PC-9 (cell line): ENCODE measurements at regions not wholly inside any gene's neighbourhood (a gene's known extent, or its start where the extent isn't known, plus 50 kb on each side); places are given as distances from the start of the nearest gene placed in this dataset.

Experiments used
- BruUV-seq: library from RNA; stranded (reverse); fragments of 400-500 nt; replicated peaks from 2 replicates; lab custom pipeline; 2021; lab: Mats Ljungman, UMichigan
- CTCF ChIA-PET: fragments of 300-600 bp; sonication (Branson Sonifier 250); formaldehyde crosslinking; loops from one replicate; lab custom pipeline; 2022; ENCODE audit warnings: antibody characterized with exemption; lab: Charles Lee
- POLR2A ChIA-PET: fragments of 300-600 bp; sonication (Branson Sonifier 250); formaldehyde crosslinking; loops from one replicate; lab custom pipeline; 2022; ENCODE audit warnings: antibody characterized with exemption; ENCODE audit not compliant: unreplicated experiment; lab: Charles Lee
- DNase-seq, 2 experiments: peaks; one replicate each; pipeline versions ENCODE4 v3.0.0 to v3.0.0-alpha.2; 2015 to 2022; ENCODE audit warnings: mixed read lengths in 1 of 2
- H2AFZ ChIP-seq: fragments of 200-600 bp; sonication (generic); 2 replicates; pipeline ENCODE4 v1.8.1; 2017; ENCODE audit warnings: antibody characterized with exemption
- H3F3A ChIP-seq: fragments of 200-600 bp; sonication (generic); 2 replicates; pipeline ENCODE4 v1.8.1; 2017; ENCODE audit warnings: antibody characterized with exemption, mild to moderate bottlenecking, low read depth; ENCODE audit not compliant: insufficient read depth
- H3K27ac ChIP-seq: fragments of 200-600 bp; sonication (generic); 2 replicates; pipeline ENCODE4 v1.6.1; 2016; ENCODE audit warnings: mixed run types
- H3K27me3 ChIP-seq: fragments of 200-600 bp; sonication (generic); 2 replicates; pipeline ENCODE4 v1.6.1; 2016; ENCODE audit warnings: low read depth, mixed run types; ENCODE audit not compliant: insufficient read depth
- H3K36me3 ChIP-seq: fragments of 200-600 bp; sonication (generic); 2 replicates; pipeline ENCODE4 v1.6.1; 2016; ENCODE audit warnings: low read depth, mixed run types
- H3K4me1 ChIP-seq: fragments of 200-600 bp; sonication (generic); replicated peaks from 2 replicates; pipeline ENCODE4 v1.6.1; 2016; ENCODE audit warnings: mixed run types; ENCODE audit not compliant: insufficient read depth
- H3K4me2 ChIP-seq: fragments of 200-600 bp; sonication (generic); 2 replicates; pipeline ENCODE4 v1.6.1; 2017; ENCODE audit warnings: mixed run types
- H3K4me3 ChIP-seq: fragments of 200-600 bp; sonication (generic); 2 replicates; pipeline ENCODE4 v1.6.1; 2016; ENCODE audit warnings: mixed run types
- H3K79me2 ChIP-seq: fragments of 200-600 bp; sonication (generic); 2 replicates; pipeline ENCODE4 v1.6.1; 2017; ENCODE audit warnings: low read depth, mixed run types
- H3K9me2 ChIP-seq: fragments of 200-600 bp; sonication (generic); 2 replicates; pipeline ENCODE4 v1.8.1; 2017; ENCODE audit warnings: mild to moderate bottlenecking; ENCODE audit not compliant: insufficient read depth
- H3K9me3 ChIP-seq: fragments of 200-600 bp; sonication (generic); 2 replicates; pipeline ENCODE4 v1.8.1; 2016; ENCODE audit warnings: low read depth; ENCODE audit not compliant: insufficient read depth
- H4K20me1 ChIP-seq: fragments of 200-600 bp; sonication (generic); 2 replicates; pipeline ENCODE4 v1.8.1; 2017; ENCODE audit not compliant: insufficient read depth
- EZH2 ChIP-seq: fragments of 200-600 bp; sonication (generic); IDR thresholded peaks from 2 replicates; pipeline ENCODE4 v1.8.0; 2017; ENCODE audit warnings: antibody characterized with exemption, low read depth
- intact Hi-C: fragments of 100-400 bp; cut with micrococcal nuclease; formaldehyde crosslinking; loops from one replicate; pipeline ENCODE4 v1.10.0; 2022; ENCODE audit not compliant: unreplicated experiment
- TF ChIP-seq, protein P1 (sequence below): fragments of 200-600 bp; sonication (generic); conservative IDR thresholded peaks from 2 replicates; pipeline ENCODE4 v1.6.1; 2017; ENCODE audit warnings: mixed run types, antibody characterized with exemption, mild to moderate bottlenecking, moderate library complexity

DNA sequence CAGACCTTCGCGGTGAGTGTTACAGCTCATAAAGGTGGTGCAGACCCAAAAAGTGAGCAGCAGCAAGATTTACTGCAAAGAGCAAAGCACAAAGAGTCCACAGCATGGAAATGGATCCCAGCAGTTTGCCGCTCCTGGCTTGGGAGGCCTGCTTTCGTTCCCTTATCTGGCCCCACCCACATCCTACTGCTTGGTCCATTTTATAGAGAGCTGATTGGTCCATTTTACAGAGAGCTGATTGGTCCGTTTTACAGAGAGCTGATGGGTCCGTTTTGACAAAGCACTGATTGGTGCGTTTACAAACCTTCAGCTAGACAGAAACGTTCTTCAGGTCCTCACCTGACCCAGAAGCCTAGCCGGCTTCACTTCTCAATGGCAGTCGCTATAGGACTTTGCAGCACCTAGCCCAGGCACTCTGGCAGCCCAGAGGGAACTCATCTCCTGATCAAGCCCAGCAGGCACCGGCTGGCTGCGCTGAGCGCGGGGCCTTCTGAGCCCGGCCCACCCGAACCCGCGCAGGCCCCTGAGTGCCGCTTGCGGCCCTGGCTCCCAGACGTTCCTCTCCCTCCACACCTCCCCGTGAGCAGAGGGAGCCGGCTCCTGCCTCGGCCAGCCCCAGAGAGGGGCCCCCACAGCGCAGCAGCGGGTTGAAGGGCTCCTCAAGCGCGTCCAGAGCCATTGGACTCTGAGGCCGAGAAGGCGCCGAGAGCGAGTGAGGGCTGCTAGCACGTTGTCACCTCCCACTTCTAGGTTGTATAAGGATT is 200.3 kb downstream of the LMO4 start:
- H3K9me2 ChIP-seq: no peaks in the 10 kb centered on the region
- DNase-seq: no peak
- POLR2A ChIA-PET: interaction anchor here (0.6 kb wide), 2 partner anchors 72 to 74 kb away, joined by 7 to 15 read pairs; no protein-coding TSS in a partner anchor
- no peaks in the 10 kb centered on the region for H4K20me1 ChIP-seq
- no peaks in the 10 kb centered on the region for H3K79me2 ChIP-seq
- no peak overlapping the region for H3K27ac ChIP-seq
- H3F3A ChIP-seq: no peaks in the 10 kb centered on the region
- H3K4me1 ChIP-seq: 0 out of 2 replicates have a peak, but pooled peaks cover 4% of the 10 kb centered on the region
- no peak overlapping the region for H3K4me3 ChIP-seq
- no peaks in the 10 kb centered on the region for H3K36me3 ChIP-seq
- intact Hi-C loops: no loop called here
- CTCF ChIA-PET: no interaction called here
- no peak overlapping the region for H2AFZ ChIP-seq
- H3K4me2 ChIP-seq: no peak overlapping the region
- no TSS peak for BruUV-seq
- no peak for TF ChIP-seq EZH2
- TF ChIP-seq, protein P1, sequence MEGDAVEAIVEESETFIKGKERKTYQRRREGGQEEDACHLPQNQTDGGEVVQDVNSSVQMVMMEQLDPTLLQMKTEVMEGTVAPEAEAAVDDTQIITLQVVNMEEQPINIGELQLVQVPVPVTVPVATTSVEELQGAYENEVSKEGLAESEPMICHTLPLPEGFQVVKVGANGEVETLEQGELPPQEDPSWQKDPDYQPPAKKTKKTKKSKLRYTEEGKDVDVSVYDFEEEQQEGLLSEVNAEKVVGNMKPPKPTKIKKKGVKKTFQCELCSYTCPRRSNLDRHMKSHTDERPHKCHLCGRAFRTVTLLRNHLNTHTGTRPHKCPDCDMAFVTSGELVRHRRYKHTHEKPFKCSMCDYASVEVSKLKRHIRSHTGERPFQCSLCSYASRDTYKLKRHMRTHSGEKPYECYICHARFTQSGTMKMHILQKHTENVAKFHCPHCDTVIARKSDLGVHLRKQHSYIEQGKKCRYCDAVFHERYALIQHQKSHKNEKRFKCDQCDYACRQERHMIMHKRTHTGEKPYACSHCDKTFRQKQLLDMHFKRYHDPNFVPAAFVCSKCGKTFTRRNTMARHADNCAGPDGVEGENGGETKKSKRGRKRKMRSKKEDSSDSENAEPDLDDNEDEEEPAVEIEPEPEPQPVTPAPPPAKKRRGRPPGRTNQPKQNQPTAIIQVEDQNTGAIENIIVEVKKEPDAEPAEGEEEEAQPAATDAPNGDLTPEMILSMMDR: no peak
- no peaks in the 10 kb centered on the region for H3K9me3 ChIP-seq
- H3K27me3 ChIP-seq: no peaks in the 10 kb centered on the region

DNA sequence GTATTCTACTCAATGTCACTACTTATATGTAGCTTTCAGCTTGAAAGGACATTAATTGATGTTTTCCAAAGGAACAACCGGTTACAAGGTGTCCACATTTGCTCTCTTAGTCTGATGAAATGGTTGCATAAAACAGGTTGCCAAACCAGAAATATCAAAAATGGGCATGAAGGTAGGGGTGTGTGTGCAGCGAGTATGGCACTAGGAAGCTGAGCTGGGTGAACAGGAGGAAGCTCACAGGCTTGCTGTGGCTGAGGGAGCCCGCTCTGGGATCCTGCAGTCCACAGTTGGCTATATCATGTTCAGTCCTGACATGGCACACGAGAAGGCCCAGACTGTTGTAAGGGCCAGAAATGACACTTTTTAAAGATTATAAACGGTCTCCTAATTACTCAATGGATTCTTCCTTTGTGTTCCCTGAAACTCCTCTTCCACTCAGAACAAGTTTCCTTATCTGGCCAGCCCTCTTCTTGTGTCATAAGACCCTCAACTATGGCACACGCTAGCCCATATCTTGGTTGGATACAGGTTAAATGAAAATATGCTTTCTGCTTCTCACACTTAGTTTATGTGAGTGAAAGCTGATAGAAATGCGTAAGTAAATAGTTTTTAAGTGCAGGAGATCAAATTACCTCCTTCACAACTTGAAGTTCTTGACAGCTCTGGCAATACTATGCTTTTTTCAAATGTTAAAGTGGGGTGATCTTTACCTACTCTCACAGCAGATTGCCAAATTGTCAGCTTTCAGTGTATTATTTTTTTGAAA is 201.5 kb downstream of the LMO4 start:
- DNase-seq: no peak
- Histone ChIP-seq H3K4me2 (no peak overlapping the region), H3K9me3 (no peaks in the 10 kb centered on the region), H2AFZ (peak overlapping the region; percentile 44), H3K4me1 (0 out of 2 replicates have a peak, but pooled peaks cover 4% of the 10 kb centered on the region), H3F3A (no peaks in the 10 kb centered on the region), H3K36me3 (no peaks in the 10 kb centered on the region), H4K20me1 (no peaks in the 10 kb centered on the region), H3K9me2 (no peaks in the 10 kb centered on the region), H3K4me3 (no peak overlapping the region), H3K27ac (no peak overlapping the region), H3K27me3 (no peaks in the 10 kb centered on the region), H3K79me2 (no peaks in the 10 kb centered on the region)
- intact Hi-C loops: no loop called here
- ChIA-PET CTCF (no interaction called here), POLR2A (interaction anchor here (0.6 kb wide), 1 partner anchor 73 kb away, joined by 15 read pairs; no protein-coding TSS in a partner anchor)
- TF ChIP-seq EZH2: no peak
- TF ChIP-seq, protein P1: no peak
- no TSS peak for BruUV-seq

DNA sequence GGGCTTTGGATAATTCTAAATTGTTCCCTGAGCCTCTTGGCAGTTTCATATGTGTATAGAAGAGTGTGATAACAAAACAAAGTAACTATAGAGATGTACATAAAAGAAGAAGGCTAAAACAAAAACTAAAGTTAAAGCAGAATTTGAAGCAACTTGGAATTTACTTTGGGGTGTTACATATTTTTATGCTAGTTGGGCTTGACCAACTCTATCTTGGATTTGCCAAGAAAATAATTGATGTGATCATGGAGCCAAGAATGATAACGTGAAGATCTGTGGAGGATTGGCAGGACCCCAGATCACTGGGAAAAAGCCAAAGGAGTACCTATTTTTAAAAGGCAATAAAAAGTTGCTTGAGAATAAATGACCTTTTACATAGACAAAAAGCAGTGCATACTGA is 206.9 kb downstream of the LMO4 start:
- Histone ChIP-seq H3K4me3 (no peak overlapping the region), H3K4me2 (no peak overlapping the region), H3K36me3 (no peaks in the 10 kb centered on the region), H3K4me1 (peaks cover 15% of the 10 kb centered on the region), H3K27ac (no peak overlapping the region), H3K9me3 (no peaks in the 10 kb centered on the region), H3K27me3 (no peaks in the 10 kb centered on the region), H3K9me2 (no peaks in the 10 kb centered on the region), H3F3A (0 out of 2 replicates have a peak, but pooled peaks cover 3% of the 10 kb centered on the region), H4K20me1 (no peaks in the 10 kb centered on the region), H2AFZ (no peak overlapping the region; the same call in 1 of the 2 replicates), H3K79me2 (no peaks in the 10 kb centered on the region)
- CTCF ChIA-PET: no interaction called here
- no TSS peak for BruUV-seq
- POLR2A ChIA-PET: no interaction called here
- intact Hi-C loops: no loop called here
- TF ChIP-seq, protein P1: no peak
- no peak for TF ChIP-seq EZH2
- no peak for DNase-seq
